Peyer's patch (tissue), 4 donors: ENCODE measurements at regions not wholly inside any gene's neighbourhood (a gene's known extent, or its start where the extent isn't known, plus 50 kb on each side); places are given as distances from the start of the nearest gene placed in this dataset.

Source experiments
- DNase-seq, 3 donors: peaks; one replicate each; pipeline ENCODE4 v3.0.0-alpha.2; 2017 to 2019
- H3K27ac ChIP-seq, 4 donors: fragments of 200-600 bp; sonication (generic); one replicate each; pipeline ENCODE4 v1.5.1; 2016 to 2019
- H3K27me3 ChIP-seq, 2 donors: fragments of 200-600 bp; sonication (generic); one replicate each; pipeline ENCODE4 v1.5.1; 2019
- H3K36me3 ChIP-seq, 3 donors: fragments of 200-600 bp; sonication (generic); one replicate each; pipeline ENCODE4 v1.5.1; 2016 to 2019
- H3K4me1 ChIP-seq, 4 donors: fragments of 200-600 bp; sonication (generic); one replicate each; pipeline ENCODE4 v1.5.1; 2016 to 2019
- H3K4me3 ChIP-seq, 4 donors: fragments of 200-600 bp; sonication (generic); 1 replicate in 3 of 4; 2 replicates in 1 of 4; pipeline ENCODE4 v1.5.1; 2016 to 2019; ENCODE audit warnings: mild to moderate bottlenecking in 1 of 4
- H3K9me3 ChIP-seq, 4 donors: fragments of 200-600 bp; sonication (generic); one replicate each; pipeline ENCODE4 v1.5.1; 2016 to 2019; ENCODE audit warnings: mild to moderate bottlenecking in 1 of 4
- POLR2A ChIP-seq, 2 donors: fragments of 450-650 bp; IDR thresholded peaks; one replicate each; pipeline ENCODE4 v1.5.1; 2017; ENCODE audit warnings: antibody characterized with exemption in 2 of 2, mild to moderate bottlenecking in 2 of 2, moderate library complexity in 2 of 2
- TF ChIP-seq, protein P1 (sequence below), 6 experiments: fragments of 450-650 bp in 4 of 6; fragments of 200-600 bp in 2 of 6; sonication (generic) in 1 of 6; IDR thresholded peaks; one replicate each; pipeline ENCODE4 v1.5.1; 2017 to 2019; ENCODE audit warnings: antibody characterized with exemption in 6 of 6, mild to moderate bottlenecking in 3 of 6, moderate library complexity in 1 of 6

DNA sequence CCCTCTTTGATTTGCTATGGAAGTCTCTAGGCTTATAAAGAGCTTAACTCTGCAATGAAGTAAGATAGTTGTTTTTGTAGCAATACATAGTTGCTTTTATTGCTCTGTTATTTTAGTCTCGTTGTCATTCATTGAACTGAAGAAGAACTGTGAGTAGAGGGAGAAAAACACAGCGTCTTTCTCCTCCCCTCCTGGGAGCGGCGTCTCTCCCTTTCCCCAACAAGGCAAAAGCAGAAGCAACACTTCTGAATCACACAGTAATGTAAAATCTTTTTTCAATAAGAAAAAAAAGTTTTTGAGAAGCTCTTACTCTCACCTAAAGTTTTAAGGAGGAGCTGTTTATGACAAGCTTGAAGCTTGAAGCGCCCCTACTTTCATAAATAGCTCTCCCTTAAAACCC lies 119.3 kb upstream of the SLC7A14 start:
- no peak for DNase-seq
- H3K27ac ChIP-seq: no peak overlapping the region
- TF ChIP-seq, protein P1, sequence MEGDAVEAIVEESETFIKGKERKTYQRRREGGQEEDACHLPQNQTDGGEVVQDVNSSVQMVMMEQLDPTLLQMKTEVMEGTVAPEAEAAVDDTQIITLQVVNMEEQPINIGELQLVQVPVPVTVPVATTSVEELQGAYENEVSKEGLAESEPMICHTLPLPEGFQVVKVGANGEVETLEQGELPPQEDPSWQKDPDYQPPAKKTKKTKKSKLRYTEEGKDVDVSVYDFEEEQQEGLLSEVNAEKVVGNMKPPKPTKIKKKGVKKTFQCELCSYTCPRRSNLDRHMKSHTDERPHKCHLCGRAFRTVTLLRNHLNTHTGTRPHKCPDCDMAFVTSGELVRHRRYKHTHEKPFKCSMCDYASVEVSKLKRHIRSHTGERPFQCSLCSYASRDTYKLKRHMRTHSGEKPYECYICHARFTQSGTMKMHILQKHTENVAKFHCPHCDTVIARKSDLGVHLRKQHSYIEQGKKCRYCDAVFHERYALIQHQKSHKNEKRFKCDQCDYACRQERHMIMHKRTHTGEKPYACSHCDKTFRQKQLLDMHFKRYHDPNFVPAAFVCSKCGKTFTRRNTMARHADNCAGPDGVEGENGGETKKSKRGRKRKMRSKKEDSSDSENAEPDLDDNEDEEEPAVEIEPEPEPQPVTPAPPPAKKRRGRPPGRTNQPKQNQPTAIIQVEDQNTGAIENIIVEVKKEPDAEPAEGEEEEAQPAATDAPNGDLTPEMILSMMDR (IDR thresholded peaks at IDR 0.05): no peak
- no peak for TF ChIP-seq POLR2A (IDR thresholded peaks at IDR 0.05)
- H3K27me3 ChIP-seq: no peaks in the 10 kb centered on the region
- H3K4me3 ChIP-seq: no peak overlapping the region
- H3K36me3 ChIP-seq: no peaks in the 10 kb centered on the region
- H3K9me3 ChIP-seq: peaks cover 0 to 5% (median 0%) of the 10 kb centered on the region in 4 donors
- no peaks in the 10 kb centered on the region for H3K4me1 ChIP-seq

DNA sequence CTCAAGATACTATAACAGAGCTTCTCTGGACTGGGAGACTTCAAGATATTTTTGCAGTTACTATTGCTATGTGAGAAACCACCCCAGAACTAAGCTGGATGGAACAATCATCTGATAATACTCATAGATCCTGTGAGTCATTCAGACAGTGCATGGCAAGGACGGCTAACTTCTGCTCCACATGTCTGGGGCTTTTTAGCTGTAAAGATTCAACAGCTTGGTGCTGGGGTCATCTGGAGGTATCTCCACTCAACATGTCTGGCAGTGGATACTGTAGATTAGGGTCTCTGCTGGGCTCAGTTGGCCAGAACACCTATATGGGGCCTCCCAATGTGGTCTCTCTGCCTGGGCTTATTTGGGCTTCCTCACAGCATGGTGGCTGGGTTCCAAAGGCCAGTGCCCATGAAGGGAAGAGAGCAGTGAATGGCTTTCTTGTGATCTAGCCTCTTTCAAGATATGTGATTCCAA lies 117.3 kb upstream of the SLC7A14 start:
- no peak for TF ChIP-seq POLR2A (IDR thresholded peaks at IDR 0.05)
- TF ChIP-seq, protein P1 (IDR thresholded peaks at IDR 0.05): no peak
- Histone ChIP-seq H3K9me3 (no peaks in the 10 kb centered on the region), H3K4me1 (no peaks in the 10 kb centered on the region), H3K4me3 (no peak overlapping the region), H3K27me3 (no peaks in the 10 kb centered on the region), H3K36me3 (no peaks in the 10 kb centered on the region), H3K27ac (no peak overlapping the region)
- DNase-seq: no peak

DNA sequence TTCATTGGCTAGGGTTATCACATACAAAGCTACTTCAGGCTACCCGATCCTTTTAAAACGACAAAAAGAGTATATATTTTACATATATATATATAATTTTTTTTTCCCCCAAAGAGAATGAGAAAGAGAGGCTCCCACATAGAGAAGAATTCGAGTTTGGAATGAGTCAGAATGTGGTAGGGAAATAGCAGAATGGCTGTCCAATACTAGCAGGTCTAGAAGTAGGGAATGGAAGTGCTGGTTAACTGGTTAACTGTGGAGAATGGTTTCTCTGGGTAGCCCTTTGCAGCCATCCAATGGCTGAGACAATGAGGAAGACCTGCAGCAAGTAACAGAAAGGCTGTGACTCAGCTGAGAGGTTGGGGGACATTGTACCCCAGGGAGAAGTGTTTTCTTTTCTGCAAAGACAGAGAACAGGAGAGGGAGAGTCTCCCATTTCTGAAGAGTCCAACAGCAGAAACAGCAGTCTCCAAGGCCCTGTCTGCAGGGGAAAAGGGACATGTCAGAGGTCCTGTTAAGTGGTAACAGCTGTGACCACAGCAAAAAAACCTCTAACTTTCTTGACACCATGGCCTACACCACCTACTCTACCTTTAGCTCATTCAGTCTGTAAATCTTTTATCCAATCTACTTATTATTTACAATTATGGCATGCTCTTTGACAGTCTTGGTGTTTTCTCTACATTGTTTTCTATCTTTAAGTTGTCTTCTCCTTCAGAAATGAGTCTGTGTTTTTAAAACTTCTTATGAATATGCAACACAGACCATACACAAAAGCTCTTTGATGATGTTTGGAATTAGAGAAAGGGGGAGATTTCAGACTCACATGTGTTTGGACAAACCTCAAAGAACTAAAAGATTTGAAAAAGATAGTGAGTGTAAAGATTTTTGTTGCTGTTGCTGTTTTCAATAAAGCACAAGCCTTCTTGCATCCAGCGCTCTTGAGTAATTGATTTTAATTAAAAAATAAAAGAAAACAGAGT lies 116.1 kb upstream of the SLC7A14 start:
- no peaks in the 10 kb centered on the region for H3K36me3 ChIP-seq
- H3K4me1 ChIP-seq: no peaks in the 10 kb centered on the region
- no peaks in the 10 kb centered on the region for H3K27me3 ChIP-seq
- DNase-seq: no peak
- no peak overlapping the region for H3K27ac ChIP-seq
- TF ChIP-seq, protein P1 (IDR thresholded peaks at IDR 0.05): no peak
- no peak for TF ChIP-seq POLR2A (IDR thresholded peaks at IDR 0.05)
- no peak overlapping the region for H3K4me3 ChIP-seq
- no peaks in the 10 kb centered on the region for H3K9me3 ChIP-seq

DNA sequence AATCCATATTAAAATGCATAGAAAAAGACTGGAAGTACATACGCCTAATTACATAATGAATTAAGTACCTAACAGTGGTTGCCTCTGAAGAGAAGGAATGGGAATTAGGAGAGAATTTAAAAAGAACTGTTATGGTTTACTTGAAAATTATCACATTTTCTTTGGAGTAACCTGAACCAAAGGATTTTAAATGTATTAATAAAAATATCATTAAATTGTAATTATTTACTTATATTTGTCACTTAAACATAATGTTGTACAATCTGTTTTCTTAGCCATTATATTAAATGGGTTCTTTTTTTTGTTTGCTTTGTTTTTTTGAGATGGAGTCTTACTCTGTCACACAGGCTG lies 114.2 kb upstream of the SLC7A14 start:
- no peak for DNase-seq
- TF ChIP-seq POLR2A (IDR thresholded peaks at IDR 0.05): no peak
- Histone ChIP-seq H3K27me3 (no peaks in the 10 kb centered on the region), H3K9me3 (no peaks in the 10 kb centered on the region), H3K36me3 (no peaks in the 10 kb centered on the region), H3K4me1 (no peaks in the 10 kb centered on the region), H3K27ac (no peak overlapping the region), H3K4me3 (no peak overlapping the region)

DNA sequence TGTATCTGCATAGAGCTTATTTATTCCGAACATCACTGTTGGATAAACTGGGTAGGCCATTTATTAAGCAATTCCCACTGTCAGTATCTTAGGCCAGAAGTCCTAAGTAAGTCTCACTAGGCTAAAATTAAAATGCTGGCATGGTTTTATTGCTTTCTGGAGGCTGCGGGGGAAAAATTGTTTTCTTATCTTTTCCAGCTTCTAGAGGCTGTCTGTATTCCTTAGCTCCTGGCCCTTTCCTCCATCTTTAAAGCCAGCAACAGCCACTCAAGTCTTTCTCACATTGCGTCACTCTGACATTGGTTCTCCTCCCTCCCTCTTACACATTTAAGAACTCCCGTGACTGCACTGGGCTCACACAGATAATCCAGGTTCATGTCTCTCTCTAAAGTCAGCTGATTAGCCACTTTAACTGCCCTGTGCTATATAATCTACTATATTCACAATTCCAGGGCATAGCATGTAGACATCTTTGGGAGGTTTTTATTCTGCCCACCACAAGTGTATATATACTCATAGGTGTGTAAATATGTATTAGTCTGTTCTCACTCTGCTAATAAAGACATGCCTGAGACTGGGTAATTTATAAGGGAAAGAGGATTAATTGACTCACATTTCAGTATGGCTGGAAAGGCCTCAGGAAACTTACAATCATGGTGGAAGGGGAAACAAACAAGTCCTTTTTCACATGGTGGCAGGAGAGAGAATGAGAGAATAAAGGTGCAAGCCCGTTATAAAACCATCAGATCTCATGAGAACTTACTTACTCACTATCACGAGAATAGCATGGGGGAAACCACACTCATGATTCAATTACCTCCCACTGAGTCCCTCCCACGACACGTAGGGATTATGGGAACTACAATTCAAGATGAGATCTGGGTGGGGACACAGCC lies 113.5 kb upstream of the SLC7A14 start:
- H3K4me3 ChIP-seq: no peak overlapping the region
- no peaks in the 10 kb centered on the region for H3K36me3 ChIP-seq
- H3K4me1 ChIP-seq: no peaks in the 10 kb centered on the region
- no peaks in the 10 kb centered on the region for H3K27me3 ChIP-seq
- H3K9me3 ChIP-seq: no peaks in the 10 kb centered on the region
- no peak overlapping the region for H3K27ac ChIP-seq
- DNase-seq: no peak
- no peak for TF ChIP-seq POLR2A (IDR thresholded peaks at IDR 0.05)
- TF ChIP-seq, protein P1 (IDR thresholded peaks at IDR 0.05): no peak

DNA sequence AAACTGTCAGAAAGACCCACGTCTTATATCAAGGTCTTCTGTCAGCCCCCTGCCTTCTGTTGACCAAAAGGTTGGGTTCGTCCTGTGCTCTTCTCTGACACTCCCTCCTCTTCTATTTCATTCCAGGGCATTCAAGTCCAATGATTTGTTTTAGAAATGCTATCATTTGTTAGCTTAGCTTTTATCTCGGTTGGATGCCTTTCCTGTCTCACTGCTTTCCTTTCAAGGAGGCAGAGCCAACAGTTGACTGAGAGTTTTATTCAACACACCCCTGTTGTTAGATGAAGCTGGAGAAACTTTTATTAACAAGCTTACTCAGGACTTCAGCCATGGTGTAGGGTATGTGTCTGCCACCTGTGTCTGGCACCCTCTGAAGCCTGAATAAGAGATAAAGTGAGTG lies 112.0 kb upstream of the SLC7A14 start:
- TF ChIP-seq POLR2A (IDR thresholded peaks at IDR 0.05): no peak
- TF ChIP-seq, protein P1 (IDR thresholded peaks at IDR 0.05): no peak
- H3K36me3 ChIP-seq: no peaks in the 10 kb centered on the region
- no peak overlapping the region for H3K4me3 ChIP-seq
- H3K4me1 ChIP-seq: no peaks in the 10 kb centered on the region
- no peaks in the 10 kb centered on the region for H3K9me3 ChIP-seq
- no peak overlapping the region for H3K27ac ChIP-seq
- DNase-seq: no peak
- H3K27me3 ChIP-seq: no peaks in the 10 kb centered on the region
